ENCODE measurements at regions not wholly inside any gene's neighbourhood (a gene's known extent, or its start where the extent isn't known, plus 50 kb on each side); places are given as distances from the start of the nearest gene placed in this dataset.

GRCh38 chr1:209248649-209249279 lies 334.8 kb upstream of the CAMK1G start:
- H3K36me3 ChIP-seq, result no peaks in the 10 kb centered on the region
- H3K27ac ChIP-seq, result no peak overlapping the region
- peak; percentile 61 to 85 for TF ChIP-seq CTCF (IDR thresholded peaks at IDR 0.05)
- no peak for TF ChIP-seq EP300 (IDR thresholded peaks at IDR 0.05)
- no peak for TF ChIP-seq POLR2A (IDR thresholded peaks at IDR 0.05)
- H3K9me3 ChIP-seq, result no peaks in the 10 kb centered on the region
- no peak for DNase-seq (ENCODE audit: low spot score in 2 of 2)
- H3K27me3 ChIP-seq, result peaks cover 2% of the 10 kb centered on the region
- no peak overlapping the region for H3K4me3 ChIP-seq
- no peaks in the 10 kb centered on the region for H3K4me1 ChIP-seq
- 28% methylated on average over 6 of the region's 6 CpGs for WGBS

GRCh38 chr1:209249280-209249670 lies 334.2 kb upstream of the CAMK1G start:
- no peak overlapping the region for H3K4me3 ChIP-seq
- no peaks in the 10 kb centered on the region for H3K4me1 ChIP-seq
- WGBS, result 30% methylated on average over 2 of the region's 2 CpGs
- DNase-seq (ENCODE audit: low spot score in 2 of 2), result no peak
- TF ChIP-seq CTCF (IDR thresholded peaks at IDR 0.05), result no peak
- no peak for TF ChIP-seq POLR2A (IDR thresholded peaks at IDR 0.05)
- TF ChIP-seq POLR2AphosphoS5 (IDR thresholded peaks at IDR 0.05), result no peak
- TF ChIP-seq EP300 (IDR thresholded peaks at IDR 0.05), result no peak
- peaks cover 2% of the 10 kb centered on the region for H3K27me3 ChIP-seq
- no peak overlapping the region for H3K27ac ChIP-seq
- H3K36me3 ChIP-seq, result no peaks in the 10 kb centered on the region
- no peaks in the 10 kb centered on the region for H3K9me3 ChIP-seq

- H3K4me3 ChIP-seq, result no peak overlapping the region
- DNase-seq (ENCODE audit: low spot score in 2 of 2), result no peak
- 63% methylated on average over 8 of the region's 8 CpGs for WGBS
These were observed 333.6 kb upstream of the CAMK1G start for GRCh38 chr1:209249785-209250440.

GRCh38 chr1:209250861-209251636 lies 332.5 kb upstream of the CAMK1G start:
- 78% methylated on average over 4 of the region's 4 CpGs for WGBS
- H3K27ac ChIP-seq, result no peak overlapping the region
- no peak for TF ChIP-seq POLR2AphosphoS5 (IDR thresholded peaks at IDR 0.05)
- H3K36me3 ChIP-seq, result no peaks in the 10 kb centered on the region
- DNase-seq (ENCODE audit: low spot score in 2 of 2), result no peak
- no peaks in the 10 kb centered on the region for H3K9me3 ChIP-seq
- H3K4me1 ChIP-seq, result no peaks in the 10 kb centered on the region
- H3K4me3 ChIP-seq, result no peak overlapping the region
- peaks cover 2% of the 10 kb centered on the region for H3K27me3 ChIP-seq

More at GRCh38 chr1:209249785-209250440, 333.6 kb upstream of the CAMK1G start:
- no peak overlapping the region for H3K27ac ChIP-seq
- no peaks in the 10 kb centered on the region for H3K9me3 ChIP-seq
- H3K4me1 ChIP-seq, result no peaks in the 10 kb centered on the region
- peaks cover 2% of the 10 kb centered on the region for H3K27me3 ChIP-seq
- no peaks in the 10 kb centered on the region for H3K36me3 ChIP-seq
- TF ChIP-seq POLR2AphosphoS5 (IDR thresholded peaks at IDR 0.05), result no peak
- no peak for TF ChIP-seq POLR2A (IDR thresholded peaks at IDR 0.05)
- no peak for TF ChIP-seq EP300 (IDR thresholded peaks at IDR 0.05)
- no peak for TF ChIP-seq CTCF (IDR thresholded peaks at IDR 0.05)

- H3K4me3 ChIP-seq, result no peak overlapping the region
- H3K27me3 ChIP-seq, result peaks cover 1% of the 10 kb centered on the region
- no peak for DNase-seq (ENCODE audit: low spot score in 2 of 2)
- no peak for TF ChIP-seq POLR2A (IDR thresholded peaks at IDR 0.05)
- WGBS, result 66% methylated on average over 14 of the region's 14 CpGs
- no peaks in the 10 kb centered on the region for H3K36me3 ChIP-seq
- no peak overlapping the region for H3K27ac ChIP-seq
- H3K9me3 ChIP-seq, result no peaks in the 10 kb centered on the region
- H3K4me1 ChIP-seq, result no peaks in the 10 kb centered on the region
These were observed 326.7 kb upstream of the CAMK1G start for GRCh38 chr1:209256766-209257350.

- H3K27ac ChIP-seq, result no peak overlapping the region
- H3K9me3 ChIP-seq, result no peaks in the 10 kb centered on the region
- DNase-seq (ENCODE audit: low spot score in 2 of 2), result no peak
- 93% methylated on average over 1 of the region's 1 CpG for WGBS
- H3K27me3 ChIP-seq, result no peaks in the 10 kb centered on the region
- H3K4me3 ChIP-seq, result no peak overlapping the region
- no peaks in the 10 kb centered on the region for H3K4me1 ChIP-seq
- no peaks in the 10 kb centered on the region for H3K36me3 ChIP-seq
- no peak for TF ChIP-seq EP300 (IDR thresholded peaks at IDR 0.05)
- TF ChIP-seq CTCF (IDR thresholded peaks at IDR 0.05), result no peak
- TF ChIP-seq POLR2A (IDR thresholded peaks at IDR 0.05), result no peak
- TF ChIP-seq POLR2AphosphoS5 (IDR thresholded peaks at IDR 0.05), result no peak
These were observed 326.1 kb upstream of the CAMK1G start for GRCh38 chr1:209257454-209257853.
